GM12878 (cell line): ENCODE measurements at regions not wholly inside any gene's neighbourhood (a gene's known extent, or its start where the extent isn't known, plus 50 kb on each side); places are given as distances from the start of the nearest gene placed in this dataset.

Experiments used
- ATAC-seq: fragments of 200-7000 bp; cut with Tn5 transposase; 3 replicates; pipeline ENCODE4 v1.9.1; 2020; ENCODE audit warnings: mild to moderate bottlenecking, moderate library complexity
- BruUV-seq: library from RNA; stranded (reverse); fragments of 400-500 nt; replicated peaks from 2 replicates; lab custom pipeline; 2021; lab: Mats Ljungman, UMichigan
- CTCF ChIA-PET: fragments of 300-600 bp; sonication (Branson Sonifier 250); formaldehyde crosslinking; extraction: SDS; loops from one replicate; lab custom pipeline; 2021; ENCODE audit warnings: inconsistent platforms; lab: Yijun Ruan, JAX
- POLR2A ChIA-PET: fragments of 350-600 bp; formaldehyde crosslinking; extraction: SDS; loops from one replicate; lab custom pipeline; 2021; ENCODE audit warnings: inconsistent platforms; lab: Charles Lee
- RAD21 ChIA-PET: fragments of 300-600 bp; sonication (Branson Sonifier 250); formaldehyde crosslinking; loops from one replicate; lab custom pipeline; 2023; ENCODE audit warnings: antibody characterized with exemption; ENCODE audit not compliant: unreplicated experiment; lab: Charles Lee
- SMC1A ChIA-PET: fragments of 300-600 bp; sonication (Branson Sonifier 250); formaldehyde crosslinking; loops from one replicate; lab custom pipeline; 2023; ENCODE audit not compliant: unreplicated experiment, uncharacterized antibody; lab: Charles Lee
- DNase-seq: peaks from one replicate; pipeline ENCODE4 v3.0.0-alpha.2; 2011; ENCODE audit warnings: low read depth, low spot score
- FAIRE-seq: peaks from 3 replicates; lab custom pipeline; 2011; peaks lifted over from hg19 to GRCh38; lab: Jason Lieb, UNC
- H2AFZ ChIP-seq: 2 replicates; pipeline ENCODE4 v1.6.0; 2011; ENCODE audit warnings: low read depth, low read length, control low read depth; ENCODE audit not compliant: control insufficient read depth
- H3K27ac ChIP-seq: 2 replicates; pipeline ENCODE4 v1.5.1; 2011; ENCODE audit warnings: control low read depth; ENCODE audit not compliant: control insufficient read depth, insufficient read depth
- H3K27me3 ChIP-seq, 2 experiments: replicated peaks in 1 of 2; 2 replicates each; pipeline versions ENCODE4 v1.6.0 to v1.6.1; 2011; ENCODE audit warnings: low read length in 1 of 2; ENCODE audit not compliant: control insufficient read depth in 2 of 2, insufficient read depth in 2 of 2
- H3K36me3 ChIP-seq, 2 experiments: 2 replicates each; pipeline ENCODE4 v1.5.1; 2011; ENCODE audit warnings: low read length in 1 of 2; ENCODE audit not compliant: control insufficient read depth in 2 of 2, insufficient read depth in 2 of 2
- H3K4me1 ChIP-seq: 2 replicates; pipeline ENCODE4 v1.6.1; 2011; ENCODE audit warnings: mild to moderate bottlenecking, low read length, moderate library complexity, mixed read lengths; ENCODE audit not compliant: control insufficient read depth, insufficient read depth
- H3K4me2 ChIP-seq: 2 replicates; pipeline ENCODE4 v1.6.0; 2011; ENCODE audit warnings: control low read depth; ENCODE audit not compliant: control insufficient read depth, insufficient read depth
- H3K4me3 ChIP-seq: fragments of 200-600 bp; sonication (generic); 2 replicates; pipeline ENCODE4 v1.5.1; 2016
- H3K79me2 ChIP-seq: 2 replicates; pipeline ENCODE4 v1.6.0; 2011; ENCODE audit warnings: low read length; ENCODE audit not compliant: control insufficient read depth, insufficient read depth
- H3K9ac ChIP-seq: 2 replicates; pipeline ENCODE4 v1.8.0; 2011; ENCODE audit warnings: low read length, control low read depth, mixed read lengths; ENCODE audit not compliant: control insufficient read depth, insufficient read depth
- H3K9me3 ChIP-seq: replicated peaks from 3 replicates; pipeline ENCODE4 v1.5.1; 2011; ENCODE audit warnings: mild to moderate bottlenecking, low read length; ENCODE audit not compliant: control insufficient read depth, insufficient read depth
- H4K20me1 ChIP-seq: 2 replicates; pipeline ENCODE4 v1.6.0; 2011; ENCODE audit not compliant: control insufficient read depth, insufficient read depth
- E2F8 ChIP-seq: fragments of 450-650 bp; IDR thresholded peaks from 2 replicates; pipeline ENCODE4 v1.6.1; 2018; ENCODE audit warnings: mild to moderate bottlenecking, low read depth, moderate library complexity; ENCODE audit not compliant: partially characterized antibody
- KAT2A ChIP-seq: conservative IDR thresholded peaks from 2 replicates; pipeline ENCODE4 v1.6.1; 2011; ENCODE audit warnings: low read depth, low read length; ENCODE audit not compliant: control insufficient read depth
- RBBP5 ChIP-seq: fragments of 200-600 bp; sonication (generic); conservative IDR thresholded peaks from 2 replicates; pipeline ENCODE4 v1.6.1; 2016
- YBX1 ChIP-seq: fragments of 450-650 bp; IDR thresholded peaks from 2 replicates; pipeline ENCODE4 v1.6.1; 2016; ENCODE audit warnings: antibody characterized with exemption
- WGBS: methylation state at CpG from one replicate; pipeline ENCODE4 v1.1.6; 2016; ENCODE audit warnings: low lambda C conversion rate; ENCODE audit not compliant: insufficient replicate concordance, insufficient coverage; ENCODE audit errors: missing lambda C conversion rate; 5-methylcytosine and 5-hydroxymethylcytosine counted together
- in situ Hi-C: fragments of 300-500 bp; cut with MboI; formaldehyde crosslinking; loops from 9 replicates; pipeline ENCODE4 v1.14.3; 2018; ENCODE audit warnings: mixed read lengths
- intact Hi-C: fragments of 100-400 bp; cut with micrococcal nuclease; formaldehyde crosslinking; loops from one replicate; pipeline ENCODE4 v1.14.2; 2022; ENCODE audit not compliant: unreplicated experiment
- TF ChIP-seq, protein P1 (sequence below): fragments of 450-650 bp; IDR thresholded peaks from 2 replicates; pipeline ENCODE4 v1.6.1; 2017; ENCODE audit warnings: mild to moderate bottlenecking, low read depth, inconsistent platforms; ENCODE audit not compliant: poor library complexity, severe bottlenecking

DNA sequence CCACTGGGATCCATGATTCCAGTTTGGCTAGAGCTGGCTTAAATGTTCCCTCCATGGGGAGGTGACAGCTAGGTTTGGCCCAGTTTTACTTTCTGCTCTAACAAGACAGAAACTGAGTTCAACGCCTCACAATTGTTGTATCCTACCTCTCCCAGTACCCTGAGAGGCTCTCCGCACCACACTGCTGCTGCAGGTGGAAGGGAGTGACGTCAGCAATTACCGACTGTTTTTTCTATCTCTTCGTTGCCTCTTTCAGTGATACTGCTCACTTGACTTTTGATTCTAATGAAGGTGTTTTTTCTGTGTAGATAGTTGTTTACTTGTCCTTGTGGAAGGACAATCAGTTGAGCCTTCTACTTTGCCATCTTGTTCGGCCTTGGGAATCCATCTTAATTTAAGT, 204.9 kb upstream of the DUSP10 start:
- Histone ChIP-seq H3K9ac (no peak overlapping the region), H3K4me1 (no peaks in the 10 kb centered on the region), H3K4me3 (no peak overlapping the region), H4K20me1 (no peaks in the 10 kb centered on the region), H3K79me2 (no peaks in the 10 kb centered on the region), H3K36me3 (no peaks in the 10 kb centered on the region), H3K27me3 (no peaks in the 10 kb centered on the region), H3K27ac (no peak overlapping the region), H3K9me3 (peaks cover 5% of the 10 kb centered on the region), H2AFZ (no peak overlapping the region), H3K4me2 (no peak overlapping the region)
- ChIA-PET SMC1A (interaction anchor here (1.2 kb wide), 1 partner anchor 14 kb away, joined by 4 read pairs; no protein-coding TSS in a partner anchor), CTCF (no interaction called here), RAD21 (no interaction called here), POLR2A (no interaction called here)
- 82% methylated on average over 6 of the region's 6 CpGs for WGBS
- FAIRE-seq (no peak), ATAC-seq (no peak), DNase-seq (no peak)
- TF ChIP-seq E2F8 (no peak), KAT2A (no peak), YBX1 (no peak), RBBP5 (no peak)
- TF ChIP-seq, protein P1, sequence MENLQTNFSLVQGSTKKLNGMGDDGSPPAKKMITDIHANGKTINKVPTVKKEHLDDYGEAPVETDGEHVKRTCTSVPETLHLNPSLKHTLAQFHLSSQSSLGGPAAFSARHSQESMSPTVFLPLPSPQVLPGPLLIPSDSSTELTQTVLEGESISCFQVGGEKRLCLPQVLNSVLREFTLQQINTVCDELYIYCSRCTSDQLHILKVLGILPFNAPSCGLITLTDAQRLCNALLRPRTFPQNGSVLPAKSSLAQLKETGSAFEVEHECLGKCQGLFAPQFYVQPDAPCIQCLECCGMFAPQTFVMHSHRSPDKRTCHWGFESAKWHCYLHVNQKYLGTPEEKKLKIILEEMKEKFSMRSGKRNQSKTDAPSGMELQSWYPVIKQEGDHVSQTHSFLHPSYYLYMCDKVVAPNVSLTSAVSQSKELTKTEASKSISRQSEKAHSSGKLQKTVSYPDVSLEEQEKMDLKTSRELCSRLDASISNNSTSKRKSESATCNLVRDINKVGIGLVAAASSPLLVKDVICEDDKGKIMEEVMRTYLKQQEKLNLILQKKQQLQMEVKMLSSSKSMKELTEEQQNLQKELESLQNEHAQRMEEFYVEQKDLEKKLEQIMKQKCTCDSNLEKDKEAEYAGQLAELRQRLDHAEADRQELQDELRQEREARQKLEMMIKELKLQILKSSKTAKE, result no peak
- in situ Hi-C loops, result no loop called here
- no TSS peak for BruUV-seq
- intact Hi-C loops, result no loop called here
